ENCODE measurements at regions not wholly inside any gene's neighbourhood (a gene's known extent, or its start where the extent isn't known, plus 50 kb on each side); places are given as distances from the start of the nearest gene placed in this dataset.

DNA sequence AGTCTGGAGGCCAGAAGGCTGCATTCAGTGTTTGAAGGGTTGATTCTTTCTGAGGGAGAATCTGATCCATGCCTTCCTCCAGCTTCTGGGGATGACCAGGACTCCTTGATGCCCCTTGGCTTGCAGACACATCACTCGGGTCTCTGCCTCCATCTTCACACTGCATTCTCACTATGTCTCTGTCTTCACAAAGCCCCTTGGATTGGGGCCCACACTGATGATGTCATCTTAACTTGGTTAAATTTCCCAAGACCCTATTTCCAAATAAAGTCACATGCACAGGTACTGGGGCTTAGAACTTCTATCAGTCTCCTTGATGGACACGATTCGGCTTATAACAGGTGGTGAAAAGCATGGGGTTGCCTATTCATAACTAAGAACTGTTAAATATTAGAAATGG lies 112.1 kb upstream of the MYOCD start:
- TF ChIP-seq CTCF (IDR thresholded peaks at IDR 0.05) (no peak), POLR2A (IDR thresholded peaks at IDR 0.05) (no peak)

All from body of pancreas (tissue), 4 donors.